Transverse colon (tissue), 4 donors: ENCODE measurements at regions not wholly inside any gene's neighbourhood (a gene's known extent, or its start where the extent isn't known, plus 50 kb on each side); places are given as distances from the start of the nearest gene placed in this dataset.

Experiments
- CTCF ChIP-seq, 5 experiments: fragments of 200-600 bp in 3 of 5; fragments of 450-650 bp in 2 of 5; sonication (generic) in 3 of 5; IDR thresholded peaks; 1 replicate in 2 of 5; 2 replicates in 3 of 5; pipeline ENCODE4 v1.5.1; 2016 to 2017; ENCODE audit warnings: antibody characterized with exemption in 5 of 5, inconsistent platforms in 3 of 5, mild to moderate bottlenecking in 2 of 5, moderate library complexity in 1 of 5
- POLR2A ChIP-seq: fragments of 450-650 bp; IDR thresholded peaks from one replicate; pipeline ENCODE4 v1.6.1; 2016; ENCODE audit warnings: antibody characterized with exemption, mild to moderate bottlenecking, moderate library complexity
- POLR2AphosphoS5 ChIP-seq, 3 donors: sonication (generic); formaldehyde crosslinking; IDR thresholded peaks; one replicate each; pipeline ENCODE4 v1.6.1; 2016; ENCODE audit warnings: antibody characterized with exemption in 3 of 3

GRCh38 chr10:111156754-111157153 lies 79.9 kb downstream of the ADRA2A start:
- TF ChIP-seq CTCF (IDR thresholded peaks at IDR 0.05) (no peak), POLR2A (no peak), POLR2AphosphoS5 (IDR thresholded peaks at IDR 0.05) (no peak)
